HCT116 (cell line): ENCODE measurements at regions not wholly inside any gene's neighbourhood (a gene's known extent, or its start where the extent isn't known, plus 50 kb on each side); places are given as distances from the start of the nearest gene placed in this dataset.

Experiments
- CEBPB ChIP-seq: IDR thresholded peaks from 2 replicates; pipeline ENCODE4 v1.6.1; 2012; ENCODE audit warnings: low read depth
- CTCF ChIP-seq, 3 experiments: fragments of 200-600 bp in 1 of 3; sonication (generic) in 1 of 3; IDR thresholded peaks in 2 of 3; conservative IDR thresholded peaks in 1 of 3; 2 replicates each; pipeline ENCODE4 v1.5.1; 2012 to 2017; ENCODE audit warnings: low read depth in 2 of 3, low read length in 2 of 3, antibody characterized with exemption in 1 of 3, borderline replicate concordance in 1 of 3, control low read depth in 1 of 3, mild to moderate bottlenecking in 1 of 3, mixed read lengths in 1 of 3, mixed run types in 1 of 3, moderate library complexity in 1 of 3; ENCODE audit not compliant: insufficient read depth in 1 of 3
- EZH2 ChIP-seq: fragments of 200-600 bp; sonication (generic); IDR thresholded peaks from 2 replicates; pipeline ENCODE4 v1.6.1; 2017; ENCODE audit warnings: antibody characterized with exemption, mixed run types
- SIN3A ChIP-seq: IDR thresholded peaks from 2 replicates; pipeline ENCODE4 v1.6.1; 2012; ENCODE audit warnings: low read depth
- SP1 ChIP-seq: IDR thresholded peaks from 2 replicates; pipeline ENCODE4 v1.6.1; 2012; ENCODE audit warnings: low read depth
- SRF ChIP-seq: IDR thresholded peaks from 2 replicates; pipeline ENCODE4 v1.6.1; 2012; ENCODE audit warnings: low read depth
- TCF7L2 ChIP-seq: IDR thresholded peaks from 2 replicates; pipeline ENCODE4 v1.7.0; 2011; ENCODE audit warnings: borderline replicate concordance, inconsistent platforms; ENCODE audit not compliant: insufficient read depth, insufficient read length; ENCODE audit errors: extremely low read depth
- ZBTB33 ChIP-seq: IDR thresholded peaks from 2 replicates; pipeline ENCODE4 v1.6.1; 2011; ENCODE audit warnings: mild to moderate bottlenecking, low read length, moderate library complexity; ENCODE audit not compliant: insufficient replicate concordance; ENCODE audit errors: extremely low read depth
- ZFX ChIP-seq: fragments of 450-650 bp; IDR thresholded peaks from 2 replicates; pipeline ENCODE4 v1.6.1; 2017
- ZNF274 ChIP-seq: fragments of 200-500 bp; sonication (Bioruptor generic); IDR thresholded peaks from 2 replicates; pipeline ENCODE4 v1.6.1; 2014; ENCODE audit warnings: mild to moderate bottlenecking, low read depth, low read length, inconsistent platforms

- TF ChIP-seq ZFX (no peak), CTCF (IDR thresholded peaks at IDR 0.05 in 2 of 3, conservative IDR thresholded peaks at IDR 0.05 in 1 of 3; ENCODE audit: borderline replicate concordance in 1 of 3, insufficient read depth in 1 of 3, low read depth in 2 of 3, low read length in 2 of 3) (no peak), EZH2 (no peak), SIN3A (no peak), SP1 (no peak), TCF7L2 (no peak), ZNF274 (no peak), ZBTB33 (no peak), SRF (no peak), CEBPB (no peak)
Observed at GRCh38 chr2:177141866-177142265, 70.7 kb upstream of the HNRNPA3 start.
